IMR-90 (cell line): ENCODE measurements at regions not wholly inside any gene's neighbourhood (a gene's known extent, or its start where the extent isn't known, plus 50 kb on each side); places are given as distances from the start of the nearest gene placed in this dataset.

Source experiments
- ATAC-seq: fragments of 200-7000 bp; cut with Tn5 transposase; 2 replicates; pipeline ENCODE4 v1.9.1; 2020; ENCODE audit warnings: low read depth, mild to moderate bottlenecking, moderate library complexity
- BruUV-seq: library from RNA; stranded (reverse); fragments of 400-500 nt; replicated peaks from 2 replicates; lab custom pipeline; 2021; lab: Mats Ljungman, UMichigan
- CTCF ChIA-PET: fragments of 300-600 bp; formaldehyde crosslinking; extraction: SDS; loops from one replicate; lab custom pipeline; 2021; ENCODE audit warnings: antibody characterized with exemption; lab: Yijun Ruan, JAX
- POLR2A ChIA-PET: fragments of 300-600 bp; sonication (Branson Sonifier 250); formaldehyde crosslinking; loops from one replicate; lab custom pipeline; 2022; ENCODE audit warnings: antibody characterized with exemption; ENCODE audit not compliant: unreplicated experiment; lab: Charles Lee
- DNase-seq: peaks from one replicate; pipeline ENCODE4 v3.0.0; 2013
- H2AFZ ChIP-seq: replicated peaks from 2 replicates; pipeline ENCODE3; 2013; ENCODE audit warnings: low read length, mild to moderate bottlenecking; ENCODE audit not compliant: poor library complexity
- H2AK5ac ChIP-seq: 2 replicates; pipeline ENCODE4 v1.6.1; 2013; ENCODE audit warnings: low read depth, low read length, inconsistent platforms
- H2AK9ac ChIP-seq: replicated peaks from 2 replicates; pipeline ENCODE3; 2013; ENCODE audit warnings: mild to moderate bottlenecking, low read depth, low read length, moderate library complexity; ENCODE audit not compliant: poor library complexity
- H2BK120ac ChIP-seq: 2 replicates; pipeline ENCODE4 v1.6.1; 2013; ENCODE audit warnings: low read depth, low read length, inconsistent platforms
- H2BK15ac ChIP-seq: 3 replicates; pipeline ENCODE4 v1.6.1; 2013; ENCODE audit warnings: low read depth, low read length, inconsistent platforms
- H2BK20ac ChIP-seq: 2 replicates; pipeline ENCODE4 v1.6.1; 2013; ENCODE audit warnings: low read depth, mild to moderate bottlenecking, inconsistent platforms, low read length, moderate library complexity
- H2BK5ac ChIP-seq: 2 replicates; pipeline ENCODE4 v1.6.1; 2013; ENCODE audit warnings: mild to moderate bottlenecking, low read depth, low read length, inconsistent platforms; ENCODE audit not compliant: poor library complexity, severe bottlenecking
- H3K14ac ChIP-seq: replicated peaks from 2 replicates; pipeline ENCODE4 v1.6.1; 2013; ENCODE audit warnings: low read depth, low read length, inconsistent platforms
- H3K18ac ChIP-seq: 2 replicates; pipeline ENCODE4 v1.6.1; 2013; ENCODE audit warnings: low read depth, low read length, control low read depth
- H3K23ac ChIP-seq: 2 replicates; pipeline ENCODE4 v1.6.1; 2013; ENCODE audit warnings: low read depth, low read length, inconsistent platforms
- H3K27ac ChIP-seq: 2 replicates; pipeline ENCODE4 v1.5.1; 2013; ENCODE audit warnings: mild to moderate bottlenecking, control low read depth, low read length; ENCODE audit not compliant: insufficient read depth
- H3K27me3 ChIP-seq: 2 replicates; pipeline ENCODE4 v1.6.1; 2013; ENCODE audit warnings: low read length; ENCODE audit not compliant: control insufficient read depth, insufficient read depth
- H3K36me3 ChIP-seq: 2 replicates; pipeline ENCODE4 v1.6.1; 2013; ENCODE audit warnings: low read length, mixed read lengths; ENCODE audit not compliant: control insufficient read depth, insufficient read depth
- H3K4ac ChIP-seq: 2 replicates; pipeline ENCODE4 v1.6.1; 2013; ENCODE audit warnings: low read depth, low read length, inconsistent platforms
- H3K4me1 ChIP-seq: 2 replicates; pipeline ENCODE4 v1.6.1; 2013; ENCODE audit warnings: low read length, mixed read lengths; ENCODE audit not compliant: control insufficient read depth, insufficient read depth
- H3K4me2 ChIP-seq: 2 replicates; pipeline ENCODE4 v1.6.1; 2013; ENCODE audit warnings: low read depth, mild to moderate bottlenecking, control low read depth, low read length, moderate library complexity
- H3K4me3 ChIP-seq: 2 replicates; pipeline ENCODE4 v1.5.1; 2013; ENCODE audit warnings: low read depth, mild to moderate bottlenecking, control low read depth, low read length, moderate library complexity; ENCODE audit not compliant: insufficient read depth
- H3K56ac ChIP-seq: 2 replicates; pipeline ENCODE4 v1.6.1; 2013; ENCODE audit warnings: low read length, inconsistent platforms; ENCODE audit not compliant: insufficient read depth; ENCODE audit errors: extremely low read depth
- H3K79me1 ChIP-seq, 2 experiments: 2 replicates each; pipeline ENCODE4 v1.6.1; 2013; ENCODE audit warnings: low read length in 2 of 2, inconsistent platforms in 1 of 2, low read depth in 1 of 2
- H3K9ac ChIP-seq: 2 replicates; pipeline ENCODE4 v1.6.1; 2013; ENCODE audit warnings: low read depth, low read length, control low read depth
- H3K9me1 ChIP-seq: 2 replicates; pipeline ENCODE4 v1.6.1; 2013; ENCODE audit warnings: low read length, inconsistent platforms; ENCODE audit not compliant: insufficient read depth
- H3K9me3 ChIP-seq: 2 replicates; pipeline ENCODE4 v1.6.1; 2013; ENCODE audit warnings: low read length; ENCODE audit not compliant: control insufficient read depth, insufficient read depth
- H4K20me1 ChIP-seq: 2 replicates; pipeline ENCODE4 v1.6.1; 2013; ENCODE audit warnings: low read length, inconsistent platforms; ENCODE audit not compliant: insufficient read depth
- H4K5ac ChIP-seq: 2 replicates; pipeline ENCODE4 v1.6.1; 2013; ENCODE audit warnings: mild to moderate bottlenecking, low read depth, low read length, control low read depth
- H4K8ac ChIP-seq, 2 experiments: 2 replicates each; pipeline ENCODE4 v1.6.1; 2013; ENCODE audit warnings: low read depth in 2 of 2, low read length in 2 of 2, control low read depth in 1 of 2, inconsistent platforms in 1 of 2
- H4K91ac ChIP-seq: 2 replicates; pipeline ENCODE4 v1.6.1; 2013; ENCODE audit warnings: low read depth, low read length, inconsistent platforms; ENCODE audit not compliant: insufficient read depth
- CEBPB ChIP-seq: IDR thresholded peaks from 2 replicates; pipeline ENCODE4 v1.6.1; 2012; ENCODE audit warnings: low read depth, low read length, improper control_type of control experiment
- CHD1 ChIP-seq: IDR thresholded peaks from 2 replicates; pipeline ENCODE4 v1.6.1; 2012; ENCODE audit warnings: low read depth, low read length, improper control_type of control experiment
- MAZ ChIP-seq: IDR thresholded peaks from 2 replicates; pipeline ENCODE4 v1.6.1; 2012; ENCODE audit warnings: low read depth, mild to moderate bottlenecking, low read length, improper control_type of control experiment, moderate library complexity, borderline replicate concordance
- MXI1 ChIP-seq: IDR thresholded peaks from 2 replicates; pipeline ENCODE4 v1.6.1; 2012; ENCODE audit warnings: low read depth, mild to moderate bottlenecking, low read length, moderate library complexity, borderline replicate concordance
- POLR2A ChIP-seq: IDR thresholded peaks from 2 replicates; pipeline ENCODE4 v1.6.1; 2012; ENCODE audit warnings: mild to moderate bottlenecking, low read depth, low read length
- RAD21 ChIP-seq: IDR thresholded peaks from 2 replicates; pipeline ENCODE4 v1.6.1; 2012; ENCODE audit warnings: low read length, improper control_type of control experiment
- RCOR1 ChIP-seq: IDR thresholded peaks from 2 replicates; pipeline ENCODE4 v1.6.1; 2012; ENCODE audit warnings: mild to moderate bottlenecking, low read length, improper control_type of control experiment; ENCODE audit not compliant: insufficient replicate concordance
- RFX5 ChIP-seq: IDR thresholded peaks from 2 replicates; pipeline ENCODE4 v1.8.0; 2012; ENCODE audit warnings: low read depth, mild to moderate bottlenecking, low read length, moderate library complexity
- WGBS, 2 experiments: methylation state at CpG; one replicate each; pipeline versions ENCODE4 v1.1.5 to v1.1.7; 2013; ENCODE audit warnings: missing lambda C conversion rate in 2 of 2; ENCODE audit not compliant: insufficient read length in 1 of 2; ENCODE audit errors: extremely low coverage in 2 of 2; 5-methylcytosine and 5-hydroxymethylcytosine counted together
- dilution Hi-C: fragments of 300-500 bp; cut with HindIII; formaldehyde crosslinking; loops from one replicate; pipeline ENCODE4 v1.14.3; 2018; ENCODE audit warnings: low sequenced_read_pairs; ENCODE audit not compliant: unreplicated experiment
- in situ Hi-C: fragments of 300-500 bp; cut with MboI; formaldehyde crosslinking; loops from 3 replicates; pipeline ENCODE4 v1.14.3; 2019; ENCODE audit warnings: low sequenced_read_pairs, inconsistent platforms, mixed read lengths
- intact Hi-C: fragments of 100-400 bp; cut with micrococcal nuclease; formaldehyde crosslinking; loops from 2 replicates; pipeline ENCODE4 v1.10.0; 2022
- TF ChIP-seq, protein P1 (sequence below): fragments of 150-350 bp; IDR thresholded peaks from 2 replicates; pipeline ENCODE4 v1.6.1; 2017; ENCODE audit warnings: mild to moderate bottlenecking, antibody characterized with exemption, low read length, low read depth
- TF ChIP-seq, protein P2 (sequence below): conservative IDR thresholded peaks from 2 replicates; pipeline ENCODE4 v1.5.1; 2012; ENCODE audit warnings: mild to moderate bottlenecking, low read depth, low read length, improper control_type of control experiment
- TF ChIP-seq, protein P3 (sequence below): fragments of 150-350 bp; IDR thresholded peaks from 2 replicates; pipeline ENCODE4 v1.6.1; 2016; ENCODE audit warnings: low read depth, mild to moderate bottlenecking, low read length, moderate library complexity, borderline replicate concordance

DNA sequence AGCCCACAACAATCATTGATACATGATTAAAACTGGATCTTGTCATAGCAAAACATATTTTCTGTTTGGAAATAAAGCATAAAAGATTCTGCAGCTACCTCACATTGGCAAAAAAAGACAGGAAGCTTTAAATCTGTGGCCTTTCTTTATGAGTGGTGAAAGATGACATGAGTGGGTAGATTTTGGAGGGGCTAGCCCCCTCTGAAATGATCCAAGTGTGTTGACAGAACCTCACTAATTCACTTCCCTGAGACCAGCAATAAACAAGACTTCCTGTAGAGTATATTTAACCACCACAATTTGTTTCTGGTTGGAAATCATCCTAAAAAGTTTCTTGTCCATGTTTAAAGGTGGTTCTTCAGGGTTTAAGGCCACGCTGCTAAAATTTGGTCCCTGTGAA, 530.8 kb downstream of the SPATA31D1 start:
- Histone ChIP-seq H2BK5ac (no peak overlapping the region), H2AK9ac (no peak overlapping the region), H2BK120ac (no peak overlapping the region), H2BK15ac (no peak overlapping the region), H3K36me3 (no peaks in the 10 kb centered on the region), H4K91ac (no peak overlapping the region), H2AFZ (no peak overlapping the region), H2BK20ac (no peak overlapping the region), H3K27ac (no peak overlapping the region), H3K9me3 (no peaks in the 10 kb centered on the region), H3K27me3 (no peaks in the 10 kb centered on the region; the same call in 1 of the 2 replicates), H3K4me1 (peaks cover under 1% of the 10 kb centered on the region; the same call in 1 of the 2 replicates), H4K20me1 (no peaks in the 10 kb centered on the region), H3K79me1 (no peaks in the 10 kb centered on the region), H3K56ac (no peak overlapping the region), H3K9ac (no peak overlapping the region), H3K9me1 (no peaks in the 10 kb centered on the region), H2AK5ac (no peak overlapping the region), H3K14ac (no peak overlapping the region), H3K23ac (no peak overlapping the region), H3K4ac (no peak overlapping the region), H3K18ac (peak overlapping the region; percentile 36; the same call in 1 of the 2 replicates), H4K5ac (no peak overlapping the region), H4K8ac (no peak overlapping the region), H3K4me2 (no peak overlapping the region), H3K4me3 (no peak overlapping the region)
- ChIA-PET POLR2A (no interaction called here), CTCF (no interaction called here)
- dilution Hi-C loops (no loop called here), intact Hi-C loops (no loop called here), in situ Hi-C loops (no loop called here)
- ATAC-seq = no peak
- TF ChIP-seq CEBPB = no peak
- no peak for TF ChIP-seq MAZ
- TF ChIP-seq CHD1 = no peak
- TF ChIP-seq, protein P1, sequence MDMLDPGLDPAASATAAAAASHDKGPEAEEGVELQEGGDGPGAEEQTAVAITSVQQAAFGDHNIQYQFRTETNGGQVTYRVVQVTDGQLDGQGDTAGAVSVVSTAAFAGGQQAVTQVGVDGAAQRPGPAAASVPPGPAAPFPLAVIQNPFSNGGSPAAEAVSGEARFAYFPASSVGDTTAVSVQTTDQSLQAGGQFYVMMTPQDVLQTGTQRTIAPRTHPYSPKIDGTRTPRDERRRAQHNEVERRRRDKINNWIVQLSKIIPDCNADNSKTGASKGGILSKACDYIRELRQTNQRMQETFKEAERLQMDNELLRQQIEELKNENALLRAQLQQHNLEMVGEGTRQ = no peak
- TF ChIP-seq, protein P2, sequence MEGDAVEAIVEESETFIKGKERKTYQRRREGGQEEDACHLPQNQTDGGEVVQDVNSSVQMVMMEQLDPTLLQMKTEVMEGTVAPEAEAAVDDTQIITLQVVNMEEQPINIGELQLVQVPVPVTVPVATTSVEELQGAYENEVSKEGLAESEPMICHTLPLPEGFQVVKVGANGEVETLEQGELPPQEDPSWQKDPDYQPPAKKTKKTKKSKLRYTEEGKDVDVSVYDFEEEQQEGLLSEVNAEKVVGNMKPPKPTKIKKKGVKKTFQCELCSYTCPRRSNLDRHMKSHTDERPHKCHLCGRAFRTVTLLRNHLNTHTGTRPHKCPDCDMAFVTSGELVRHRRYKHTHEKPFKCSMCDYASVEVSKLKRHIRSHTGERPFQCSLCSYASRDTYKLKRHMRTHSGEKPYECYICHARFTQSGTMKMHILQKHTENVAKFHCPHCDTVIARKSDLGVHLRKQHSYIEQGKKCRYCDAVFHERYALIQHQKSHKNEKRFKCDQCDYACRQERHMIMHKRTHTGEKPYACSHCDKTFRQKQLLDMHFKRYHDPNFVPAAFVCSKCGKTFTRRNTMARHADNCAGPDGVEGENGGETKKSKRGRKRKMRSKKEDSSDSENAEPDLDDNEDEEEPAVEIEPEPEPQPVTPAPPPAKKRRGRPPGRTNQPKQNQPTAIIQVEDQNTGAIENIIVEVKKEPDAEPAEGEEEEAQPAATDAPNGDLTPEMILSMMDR = no peak
- TF ChIP-seq RFX5 = no peak
- no peak for TF ChIP-seq RCOR1
- TF ChIP-seq MXI1 = no peak
- TF ChIP-seq RAD21 = no peak
- TF ChIP-seq, protein P3, sequence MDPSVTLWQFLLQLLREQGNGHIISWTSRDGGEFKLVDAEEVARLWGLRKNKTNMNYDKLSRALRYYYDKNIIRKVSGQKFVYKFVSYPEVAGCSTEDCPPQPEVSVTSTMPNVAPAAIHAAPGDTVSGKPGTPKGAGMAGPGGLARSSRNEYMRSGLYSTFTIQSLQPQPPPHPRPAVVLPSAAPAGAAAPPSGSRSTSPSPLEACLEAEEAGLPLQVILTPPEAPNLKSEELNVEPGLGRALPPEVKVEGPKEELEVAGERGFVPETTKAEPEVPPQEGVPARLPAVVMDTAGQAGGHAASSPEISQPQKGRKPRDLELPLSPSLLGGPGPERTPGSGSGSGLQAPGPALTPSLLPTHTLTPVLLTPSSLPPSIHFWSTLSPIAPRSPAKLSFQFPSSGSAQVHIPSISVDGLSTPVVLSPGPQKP = no peak
- TF ChIP-seq POLR2A = no peak
- WGBS, 2 experiments = no CpG with 5 or more reads among the region's 1 CpG
- no TSS peak for BruUV-seq
- DNase-seq = no peak
